MM.1S (cell line): ENCODE measurements at regions not wholly inside any gene's neighbourhood (a gene's known extent, or its start where the extent isn't known, plus 50 kb on each side); places are given as distances from the start of the nearest gene placed in this dataset.

Experiments used
- EZH2 ChIP-seq: fragments of 300-600 bp; sonication (generic); optimal IDR thresholded peaks from 2 replicates; pipeline ENCODE3; 2017; ENCODE audit warnings: low read depth, mild to moderate bottlenecking, antibody characterized with exemption, low read length, mixed read lengths
- EZH2phosphoT487 ChIP-seq: fragments of 300-600 bp; sonication (generic); IDR thresholded peaks from 2 replicates; pipeline ENCODE4 v1.6.1; 2018; ENCODE audit warnings: antibody characterized with exemption, low read length
- TF ChIP-seq, protein P1 (sequence below): fragments of 300-600 bp; sonication (generic); IDR thresholded peaks from 2 replicates; pipeline ENCODE4 v1.5.1; 2016; ENCODE audit warnings: antibody characterized with exemption, low read length, mixed read lengths

DNA sequence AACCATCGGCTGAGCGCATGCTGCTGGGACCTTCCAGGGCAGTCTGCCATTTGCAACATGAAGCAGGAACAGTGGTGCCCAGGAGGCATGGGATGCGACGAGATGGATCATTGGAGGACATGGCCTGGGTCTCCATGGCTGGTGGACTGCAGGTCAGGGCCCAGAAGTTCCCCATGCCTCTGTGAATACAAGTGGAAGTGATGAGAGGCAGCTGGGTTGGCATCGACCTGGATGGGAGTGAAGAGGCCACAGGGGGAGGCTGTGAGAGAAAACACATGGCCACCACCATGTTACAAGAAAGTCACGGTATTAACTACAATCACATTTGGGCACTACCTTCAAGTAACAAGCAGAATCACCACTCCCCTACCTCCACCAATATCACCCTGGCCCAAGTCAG, 262.0 kb downstream of the FOXO1 start:
- TF ChIP-seq, protein P1, sequence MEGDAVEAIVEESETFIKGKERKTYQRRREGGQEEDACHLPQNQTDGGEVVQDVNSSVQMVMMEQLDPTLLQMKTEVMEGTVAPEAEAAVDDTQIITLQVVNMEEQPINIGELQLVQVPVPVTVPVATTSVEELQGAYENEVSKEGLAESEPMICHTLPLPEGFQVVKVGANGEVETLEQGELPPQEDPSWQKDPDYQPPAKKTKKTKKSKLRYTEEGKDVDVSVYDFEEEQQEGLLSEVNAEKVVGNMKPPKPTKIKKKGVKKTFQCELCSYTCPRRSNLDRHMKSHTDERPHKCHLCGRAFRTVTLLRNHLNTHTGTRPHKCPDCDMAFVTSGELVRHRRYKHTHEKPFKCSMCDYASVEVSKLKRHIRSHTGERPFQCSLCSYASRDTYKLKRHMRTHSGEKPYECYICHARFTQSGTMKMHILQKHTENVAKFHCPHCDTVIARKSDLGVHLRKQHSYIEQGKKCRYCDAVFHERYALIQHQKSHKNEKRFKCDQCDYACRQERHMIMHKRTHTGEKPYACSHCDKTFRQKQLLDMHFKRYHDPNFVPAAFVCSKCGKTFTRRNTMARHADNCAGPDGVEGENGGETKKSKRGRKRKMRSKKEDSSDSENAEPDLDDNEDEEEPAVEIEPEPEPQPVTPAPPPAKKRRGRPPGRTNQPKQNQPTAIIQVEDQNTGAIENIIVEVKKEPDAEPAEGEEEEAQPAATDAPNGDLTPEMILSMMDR, result no peak
- no peak for TF ChIP-seq EZH2
- TF ChIP-seq EZH2phosphoT487, result no peak
